ENCODE measurements at regions not wholly inside any gene's neighbourhood (a gene's known extent, or its start where the extent isn't known, plus 50 kb on each side); places are given as distances from the start of the nearest gene placed in this dataset.
"Not testable (repeated sequence)": the region's sequence is repeated elsewhere in the genome, so short reads cannot be mapped to it uniquely, and the experiment has no call there.

DNA sequence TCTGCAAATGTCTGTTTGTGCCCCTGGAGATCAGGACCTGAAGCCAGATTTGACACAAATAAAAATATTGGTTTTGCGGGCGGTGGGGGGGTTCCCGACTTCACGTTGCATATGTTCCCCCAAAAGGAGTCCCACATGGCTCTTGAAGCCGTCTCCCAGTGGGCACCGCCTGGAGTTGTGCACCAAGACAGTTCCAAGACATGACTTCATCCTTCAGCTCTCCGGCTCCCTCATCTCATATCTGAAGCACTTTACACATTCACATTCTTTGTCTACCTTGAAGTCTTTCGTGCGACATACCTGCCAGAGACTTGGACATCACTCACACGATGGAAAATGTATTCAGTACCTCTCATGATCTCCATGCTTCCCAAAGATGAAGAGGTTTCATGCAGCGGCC, 362.8 kb upstream of the FOXK1 start:
- no peak for DNase-seq

DNA sequence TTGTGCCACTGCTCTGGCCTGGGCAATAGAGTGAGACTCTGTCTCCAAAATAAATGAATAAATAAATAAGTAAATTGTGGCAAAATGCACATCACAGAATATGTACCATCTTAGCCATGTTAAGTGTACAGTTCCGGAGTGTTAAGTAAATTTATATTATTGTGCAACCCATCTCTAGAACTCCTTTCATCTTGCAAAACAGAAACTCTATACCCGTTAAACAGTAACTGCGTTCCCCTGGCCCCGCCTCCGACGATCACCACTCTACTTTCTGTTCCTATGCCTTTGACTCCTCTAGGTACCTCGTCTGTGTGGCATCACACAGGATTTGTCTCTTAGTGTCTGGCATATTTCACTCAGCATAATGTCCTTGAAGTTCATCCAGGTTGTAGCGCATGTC, 356.4 kb upstream of the FOXK1 start:
- DNase-seq = no peak

DNA sequence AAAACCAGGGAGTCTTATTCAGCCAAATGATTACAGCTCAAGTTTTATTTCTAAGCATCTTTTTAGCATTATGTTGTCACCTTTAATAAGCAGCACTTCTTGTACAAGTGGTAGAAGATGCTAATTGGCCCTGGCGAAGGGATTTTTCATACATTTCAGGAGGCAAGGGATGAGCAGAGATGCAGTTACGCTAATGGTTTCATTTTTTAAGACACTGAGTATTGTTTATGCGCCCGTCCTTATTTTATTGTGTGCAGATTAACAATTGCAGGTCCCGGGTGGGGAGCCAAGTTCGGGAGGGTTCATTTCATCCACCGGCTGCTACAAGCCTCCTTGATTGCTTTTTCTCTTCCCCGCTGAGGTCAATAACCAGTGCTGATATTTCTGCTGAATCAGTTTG, 350.4 kb upstream of the FOXK1 start:
- no peak for DNase-seq

DNA sequence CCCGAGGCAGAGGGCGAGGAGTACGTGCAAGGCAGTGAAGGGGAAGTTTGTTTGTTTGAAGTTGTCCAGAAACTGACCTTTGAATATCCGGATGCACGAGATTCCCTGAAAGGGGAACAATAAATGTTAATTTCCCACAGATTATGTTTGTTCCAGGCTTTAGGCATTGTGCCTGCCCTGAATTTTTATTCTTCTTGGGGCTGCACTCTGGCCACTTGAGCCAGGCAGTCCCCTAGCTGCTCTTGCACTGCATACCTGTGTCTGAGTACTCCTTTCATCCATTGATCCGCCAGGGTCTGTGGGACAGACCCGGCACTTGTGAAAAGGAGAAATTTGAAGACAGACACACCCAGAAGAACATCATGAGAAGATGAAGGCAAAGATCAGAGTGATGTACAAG, 343.5 kb upstream of the FOXK1 start:
- no peak for DNase-seq

DNA sequence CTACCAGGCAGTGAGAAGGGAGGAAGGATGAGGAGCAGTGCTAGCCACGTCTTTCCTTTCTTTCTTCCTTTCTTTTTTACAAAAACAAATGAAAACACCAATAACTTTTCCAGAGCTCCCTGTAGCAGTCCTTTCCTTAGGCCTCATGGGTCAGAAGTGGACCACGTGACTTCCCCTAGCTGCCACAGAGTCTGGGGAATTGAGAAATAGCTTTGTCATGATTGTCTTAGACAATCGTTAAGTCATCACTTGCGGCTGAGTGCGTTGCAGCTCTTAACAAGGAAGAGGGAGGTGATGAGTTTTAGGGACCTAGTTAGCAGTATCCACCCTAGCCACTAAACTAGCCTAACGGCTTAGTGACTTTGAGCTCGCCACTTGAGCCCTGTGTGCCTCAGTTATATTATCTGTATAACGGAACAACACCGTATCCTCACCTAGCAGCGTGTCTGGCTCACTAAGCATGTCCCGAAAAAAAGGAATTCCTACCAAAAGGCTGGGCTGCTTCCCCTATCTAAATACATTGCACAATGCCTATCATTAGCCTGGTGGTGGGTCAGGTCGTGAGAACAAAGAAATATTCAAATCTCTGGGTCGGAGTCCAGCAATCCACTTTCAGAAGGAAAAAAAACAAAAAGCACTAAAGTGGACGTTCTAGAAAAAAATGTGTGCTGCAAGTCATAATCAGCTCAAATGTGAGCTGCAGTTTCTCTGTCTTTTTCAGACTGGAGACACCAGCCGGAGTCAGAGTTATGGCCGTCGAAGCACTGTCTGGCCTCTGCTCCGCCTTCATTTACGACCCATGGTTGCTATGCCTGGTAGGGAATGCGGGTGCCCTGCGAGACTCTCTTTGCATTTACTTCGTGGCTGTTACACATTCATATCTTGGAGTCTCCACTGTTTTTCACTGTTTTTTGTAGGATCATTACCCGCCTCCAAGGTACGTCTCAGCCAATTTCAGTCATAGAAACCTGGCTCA, 338.5 kb upstream of the FOXK1 start:
- DNase-seq = no peak

DNA sequence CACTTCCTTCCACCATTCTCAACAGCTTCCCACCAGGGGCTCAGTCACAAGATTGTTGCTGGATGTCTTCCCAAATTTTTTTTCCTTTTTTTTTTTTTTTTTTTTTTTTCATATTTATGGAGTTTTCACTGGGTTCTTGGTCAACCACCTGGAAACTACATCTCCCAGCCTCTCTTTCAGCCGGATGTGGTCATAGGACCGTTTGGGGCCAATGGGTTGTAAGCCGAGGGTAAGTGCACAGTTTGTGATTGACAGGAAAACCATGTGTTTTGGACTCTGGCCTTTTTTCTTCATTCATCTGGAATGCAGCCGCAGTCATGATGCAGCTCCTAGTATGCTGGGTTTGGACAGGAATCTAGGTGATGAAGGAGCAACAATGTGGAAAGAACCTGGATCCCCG, 337.1 kb upstream of the FOXK1 start:
- no peak for DNase-seq

DNA sequence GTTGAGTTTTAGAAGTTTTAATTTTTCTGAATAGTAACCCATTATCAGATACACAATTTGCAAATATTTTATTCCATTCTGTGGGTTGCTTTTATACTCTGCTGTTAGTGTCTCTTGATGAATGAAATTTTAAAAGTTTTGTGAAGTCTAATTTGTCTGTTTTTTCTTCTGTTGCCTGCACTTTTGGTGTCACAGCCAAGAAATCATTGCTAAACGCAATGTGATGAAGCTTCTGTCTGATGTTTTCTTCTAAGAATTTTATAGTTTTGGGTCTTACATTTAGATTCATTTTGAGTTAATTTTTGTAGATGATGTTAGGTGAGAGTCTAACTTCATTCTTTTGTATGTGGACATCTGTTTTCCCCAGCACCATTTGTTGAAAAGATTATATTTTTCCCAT, 330.0 kb upstream of the FOXK1 start:
- DNase-seq = no peak

DNA sequence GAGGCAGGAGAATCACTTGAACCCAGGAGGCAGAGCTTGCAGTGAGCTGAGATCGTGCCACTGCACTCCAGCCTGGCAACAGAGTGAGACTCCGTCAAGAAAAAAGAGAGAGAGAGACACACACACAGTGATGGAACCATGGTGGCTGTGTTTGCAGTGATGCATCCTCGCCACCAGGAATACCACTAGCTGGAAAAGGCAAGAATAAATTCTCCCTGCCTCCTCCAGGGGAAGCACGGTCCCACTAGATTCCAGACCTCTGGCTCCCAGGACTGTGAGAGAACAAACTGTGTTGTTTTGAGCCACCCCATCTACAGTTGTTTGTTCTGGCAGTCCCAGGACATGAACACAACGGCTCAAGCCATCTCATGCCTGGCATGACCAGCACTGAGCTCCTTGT, 320.3 kb upstream of the FOXK1 start:
- no peak for DNase-seq

DNA sequence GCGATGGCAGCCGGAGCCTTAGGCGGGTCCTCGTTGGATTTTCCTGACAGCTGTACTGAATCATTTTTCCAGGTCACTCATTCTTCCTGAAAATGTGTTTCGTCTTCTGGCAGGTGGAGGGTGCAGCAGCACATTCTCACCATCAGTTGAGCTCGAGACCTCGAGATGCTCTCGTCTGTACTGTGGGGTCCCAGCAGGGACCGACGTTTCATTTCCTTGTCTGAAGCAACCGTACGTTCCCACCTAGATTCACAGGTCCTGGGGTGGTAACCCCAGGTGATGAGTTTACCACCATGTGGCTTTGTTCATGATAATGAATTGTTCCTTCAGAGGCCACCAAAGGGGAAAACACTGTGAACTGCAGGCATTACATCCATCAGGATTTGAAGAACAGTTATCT, 298.5 kb upstream of the FOXK1 start:
- no peak for DNase-seq

DNA sequence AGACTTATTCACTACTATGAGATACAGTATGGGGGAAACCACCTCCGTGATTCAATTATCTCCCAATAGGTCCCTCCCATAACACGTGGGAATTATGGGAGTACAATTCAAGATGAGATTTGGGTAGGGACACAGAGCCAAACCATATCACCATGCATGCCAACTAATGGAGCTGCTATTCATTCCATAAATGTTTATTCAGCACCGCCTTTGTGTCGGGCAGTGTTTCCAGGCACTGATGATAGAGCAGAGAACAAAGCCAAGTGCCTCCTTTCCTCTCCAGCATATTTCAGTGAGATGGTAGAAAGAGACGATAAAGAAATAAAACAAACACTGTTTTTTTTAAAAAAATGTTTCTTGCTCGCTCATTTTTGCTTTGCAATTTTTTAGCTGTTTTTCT, 295.9 kb upstream of the FOXK1 start:
- DNase-seq = no peak

DNA sequence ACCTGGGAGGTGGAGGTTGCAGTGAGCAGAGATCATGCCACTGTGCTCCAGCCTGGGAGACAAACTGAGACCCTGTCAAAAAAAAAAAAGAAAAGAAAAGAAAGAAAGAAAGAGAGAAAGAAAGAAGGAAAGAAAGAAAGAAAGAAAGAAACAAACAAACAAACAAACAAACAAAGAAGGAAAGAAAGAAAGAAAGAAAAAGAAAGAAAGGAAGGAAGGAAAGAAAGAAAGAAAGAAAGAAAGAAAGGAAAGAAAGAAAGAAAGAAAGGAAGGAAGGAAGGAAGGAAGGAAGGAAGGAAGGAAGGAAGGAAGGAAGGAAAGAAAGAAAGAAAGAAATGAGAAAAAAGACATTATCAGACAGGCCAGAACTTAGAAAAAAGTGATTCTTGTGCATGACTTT, 291.0 kb upstream of the FOXK1 start:
- not testable (repeated sequence) for DNase-seq

DNA sequence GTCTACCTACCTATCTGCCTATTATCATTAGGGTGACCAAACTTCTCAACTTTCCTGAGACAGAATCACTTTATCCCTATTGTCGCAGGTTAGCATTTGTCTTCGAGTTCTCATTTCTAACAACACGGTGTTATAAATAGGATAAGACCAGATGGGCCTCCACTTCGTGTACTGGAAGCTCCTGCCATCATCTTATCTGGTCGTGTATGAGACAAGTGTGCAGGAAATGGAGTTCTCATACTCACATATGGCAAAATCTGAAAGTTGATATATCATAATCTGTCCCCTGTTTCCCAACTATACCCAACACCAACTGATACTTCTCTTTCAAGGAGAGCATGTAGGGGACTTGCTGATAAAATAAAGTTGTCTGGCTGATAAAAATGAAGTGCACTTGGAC, 287.4 kb upstream of the FOXK1 start:
- DNase-seq = no peak

DNA sequence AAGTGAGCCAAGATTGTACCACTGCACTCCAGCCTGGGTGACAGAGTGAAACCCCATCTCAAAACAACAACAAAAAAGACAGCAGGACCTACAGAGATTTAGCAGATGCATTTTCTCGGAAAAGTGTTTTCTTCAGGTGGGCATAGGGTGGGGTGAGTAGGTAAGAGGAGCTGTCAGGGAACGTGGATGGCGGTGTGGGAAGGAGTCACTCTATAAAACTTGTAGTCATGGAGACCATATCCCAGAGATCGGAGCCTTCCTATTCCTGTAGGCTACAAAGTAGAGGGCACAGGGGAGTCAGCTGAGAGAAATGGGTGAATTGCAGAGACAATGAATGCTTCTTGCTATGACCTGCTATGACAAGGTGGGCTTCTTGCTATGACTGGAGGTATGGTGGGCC, 283.0 kb upstream of the FOXK1 start:
- DNase-seq = no peak

DNA sequence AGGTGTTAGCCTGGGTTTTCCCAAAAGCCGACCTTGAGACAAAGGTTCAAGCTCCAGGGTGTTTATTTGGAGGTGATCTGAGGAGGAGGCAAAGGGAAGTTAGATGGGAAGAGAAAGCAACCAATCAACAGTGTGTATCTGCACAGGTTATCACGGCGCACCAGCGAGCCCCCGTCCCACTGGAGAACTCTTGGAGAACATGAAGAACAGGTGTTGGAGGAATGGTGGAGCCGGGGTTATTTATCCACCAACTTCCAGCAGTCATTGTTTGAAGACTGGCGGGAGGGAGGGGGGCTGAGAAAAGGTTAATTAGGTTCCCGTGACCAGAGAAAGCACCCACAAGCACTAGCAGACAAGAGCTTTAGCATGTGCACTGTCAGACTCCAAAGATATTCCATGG, 282.5 kb upstream of the FOXK1 start:
- DNase-seq = no peak

DNA sequence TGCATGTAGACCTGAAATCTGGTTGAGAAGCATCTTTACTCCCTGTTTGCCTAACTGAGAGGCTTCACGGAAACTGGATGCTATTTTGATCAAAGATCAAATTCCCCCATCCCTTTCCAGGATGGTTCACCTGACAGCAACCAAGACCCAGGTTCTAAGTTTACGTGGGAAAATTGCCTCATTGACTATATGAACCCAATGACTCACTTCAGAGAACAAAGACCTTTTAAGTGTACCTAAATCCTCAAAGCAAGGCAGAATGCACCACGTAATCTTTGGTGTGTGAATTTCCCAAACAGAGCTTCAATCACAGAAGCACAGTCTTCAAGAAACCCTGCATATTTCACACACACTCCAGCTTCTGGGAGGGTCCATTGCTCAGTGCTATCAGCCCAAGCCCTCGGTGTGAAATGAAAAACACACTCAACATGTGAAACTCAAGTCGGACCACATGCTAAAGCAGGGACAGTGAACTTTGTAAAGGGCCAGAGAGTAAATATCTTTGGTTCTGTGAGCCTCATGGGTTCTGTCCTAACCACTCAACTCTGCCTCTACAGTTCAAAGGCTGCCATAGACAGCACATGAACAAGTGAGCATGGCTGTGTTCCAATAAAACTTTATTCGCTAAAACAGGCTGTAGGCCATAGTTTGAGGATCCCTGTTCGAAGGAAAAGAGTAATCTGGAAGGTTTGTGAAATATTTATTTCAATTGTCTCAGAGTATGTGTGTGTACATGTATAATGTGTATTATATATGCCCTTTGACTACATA, 275.6 kb upstream of the FOXK1 start:
- DNase-seq = no peak

DNA sequence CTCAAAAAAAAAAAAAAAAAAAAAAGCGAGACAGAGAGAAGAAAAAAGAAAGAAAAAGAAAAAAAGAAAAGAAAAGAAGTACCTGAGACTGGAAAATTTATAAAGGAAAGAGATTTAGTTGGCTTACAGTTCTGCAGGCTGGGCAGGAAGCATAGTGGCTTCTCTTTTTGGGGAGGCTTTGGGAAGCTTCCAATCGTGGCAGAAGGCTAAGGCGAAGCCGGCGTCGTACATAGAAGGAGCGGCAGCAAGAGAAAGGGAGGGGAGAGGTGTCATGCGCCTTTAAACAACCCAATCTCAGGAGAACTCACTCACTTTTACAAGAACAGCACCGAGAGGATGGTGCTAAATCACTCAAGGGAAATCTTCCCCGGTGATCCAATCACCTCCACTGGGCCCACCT, 272.1 kb upstream of the FOXK1 start:
- DNase-seq = no peak

DNA sequence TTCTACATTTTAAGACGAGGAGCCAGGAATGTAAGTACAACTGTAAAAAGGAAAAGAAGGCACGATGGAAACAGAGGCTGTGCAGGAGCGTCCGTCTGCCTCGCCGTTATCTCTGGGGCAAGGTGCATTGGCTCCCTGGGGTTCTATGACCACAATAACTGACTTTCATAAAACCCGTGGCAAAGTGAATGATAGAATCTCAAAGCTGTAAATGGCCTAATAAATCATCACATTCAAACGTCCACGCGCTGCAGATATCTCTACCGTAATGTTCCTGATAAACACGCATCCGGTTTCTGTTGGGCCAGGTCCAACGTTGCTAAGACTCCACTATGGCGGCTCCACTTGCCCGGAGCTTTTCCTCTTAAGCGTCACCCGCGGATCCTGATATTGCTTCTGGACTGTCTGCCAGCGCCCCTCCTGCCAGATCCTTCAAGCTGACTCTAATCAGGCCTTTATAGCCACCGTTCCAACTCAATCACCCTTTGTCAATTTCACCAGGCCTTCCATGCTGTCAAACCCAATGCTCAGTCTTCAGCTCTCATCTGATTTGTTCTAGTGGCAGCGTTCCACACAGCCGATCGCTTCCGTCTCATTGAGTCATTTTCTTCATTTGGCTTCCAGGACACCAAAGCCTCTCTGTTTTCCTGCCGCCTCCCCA, 265.6 kb upstream of the FOXK1 start:
- DNase-seq = no peak

DNA sequence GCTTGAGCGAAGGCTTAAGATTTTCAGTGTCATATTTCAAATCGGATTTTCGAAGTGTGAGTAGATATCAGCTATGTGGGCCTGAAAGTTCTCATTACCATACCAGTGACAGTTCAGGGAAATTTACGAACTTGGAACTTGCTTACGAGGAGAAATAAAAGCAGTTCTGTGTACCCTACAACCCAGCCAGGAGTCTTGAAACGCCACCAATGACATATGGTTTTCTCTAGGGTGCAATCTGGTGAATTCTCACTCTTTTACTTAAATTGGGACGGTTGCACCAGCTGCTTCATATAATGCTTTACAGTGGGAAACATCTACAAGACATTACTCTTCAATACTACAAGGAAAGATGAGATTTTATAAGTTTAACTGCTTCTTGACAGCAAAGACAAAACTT, 253.6 kb upstream of the FOXK1 start:
- DNase-seq = no peak

DNA sequence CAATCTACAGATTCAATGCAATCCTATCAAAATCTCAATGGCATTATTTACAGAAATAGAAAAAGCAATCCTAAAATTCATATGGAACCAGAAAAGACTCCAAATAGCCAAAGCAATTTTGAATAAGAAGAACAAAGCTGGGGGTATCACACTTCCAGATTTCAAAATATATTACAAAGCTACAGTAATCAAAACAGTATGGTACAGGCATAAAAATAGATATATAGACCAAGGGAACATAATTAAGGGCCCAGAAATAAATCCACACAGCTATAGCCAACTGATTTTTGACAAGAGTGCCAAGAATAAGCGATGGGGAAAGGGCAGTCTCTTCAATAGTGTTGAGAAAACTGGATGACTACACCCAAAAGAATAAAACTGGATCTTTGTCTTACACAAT, 251.9 kb upstream of the FOXK1 start:
- no peak for DNase-seq

DNA sequence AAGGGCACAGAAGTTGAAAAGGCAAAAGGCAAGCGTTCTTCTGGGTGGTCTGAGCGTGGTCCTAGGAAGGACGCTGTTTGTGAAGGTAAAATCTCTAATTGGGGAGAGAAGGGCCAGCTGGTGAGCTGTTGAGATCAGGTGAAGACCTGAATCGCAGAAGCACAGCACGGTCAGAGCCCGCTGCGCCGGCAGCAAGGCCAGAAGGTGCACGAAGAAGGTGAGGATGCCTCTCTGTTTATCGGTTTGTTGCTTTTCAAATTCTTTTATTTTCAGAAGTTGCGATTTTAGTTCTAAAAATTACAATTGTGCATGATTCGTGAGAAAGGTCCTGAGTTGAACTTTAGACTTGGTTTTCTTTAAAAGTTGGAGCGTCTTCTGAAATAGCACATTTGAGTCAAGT, 247.8 kb upstream of the FOXK1 start:
- DNase-seq = no peak

DNA sequence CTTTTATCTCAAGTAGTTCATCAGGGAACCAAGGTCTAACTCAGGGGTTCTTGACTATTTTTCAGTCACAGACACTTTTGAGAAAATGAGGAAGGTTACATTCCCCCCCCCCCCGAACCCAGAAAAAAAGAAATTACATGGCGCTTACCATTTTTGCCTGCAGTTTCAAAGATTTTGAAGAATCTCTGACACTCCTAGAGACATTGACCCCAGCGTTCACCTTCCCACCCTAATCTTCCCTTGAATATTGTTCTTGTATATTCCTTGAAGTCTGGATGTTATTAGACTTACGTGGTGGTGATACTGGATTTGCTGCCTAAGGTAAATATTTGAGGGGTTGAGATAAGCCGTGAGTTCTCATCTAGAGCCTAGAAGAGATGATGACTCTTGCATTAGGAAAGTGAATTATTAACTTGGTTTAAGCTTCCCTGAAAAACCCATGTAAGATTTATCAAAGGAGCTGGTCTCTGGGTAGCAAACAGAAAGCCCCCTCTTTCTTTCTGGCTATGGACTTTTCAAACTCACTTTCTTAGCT, 245.7 kb upstream of the FOXK1 start:
- no peak for DNase-seq

DNA sequence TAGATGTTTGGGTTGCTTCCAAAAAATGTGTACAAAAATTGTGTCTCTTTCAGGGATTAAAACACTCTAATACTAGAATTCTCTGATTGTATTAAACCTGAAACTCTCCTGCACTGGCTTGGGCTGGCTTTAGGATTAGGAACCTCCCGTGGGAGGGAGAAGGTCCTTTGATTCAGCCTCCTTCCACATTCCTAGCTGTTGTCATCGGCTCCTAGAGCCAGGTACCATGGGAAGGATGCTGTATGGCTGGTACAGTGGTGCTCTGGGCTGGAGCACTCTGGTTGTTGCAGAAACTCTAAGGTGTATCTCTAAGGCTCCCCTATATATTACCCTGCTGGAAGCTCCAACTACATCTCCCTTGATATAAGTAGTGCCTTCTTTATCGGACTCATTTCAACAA, 245.2 kb upstream of the FOXK1 start:
- DNase-seq = no peak

DNA sequence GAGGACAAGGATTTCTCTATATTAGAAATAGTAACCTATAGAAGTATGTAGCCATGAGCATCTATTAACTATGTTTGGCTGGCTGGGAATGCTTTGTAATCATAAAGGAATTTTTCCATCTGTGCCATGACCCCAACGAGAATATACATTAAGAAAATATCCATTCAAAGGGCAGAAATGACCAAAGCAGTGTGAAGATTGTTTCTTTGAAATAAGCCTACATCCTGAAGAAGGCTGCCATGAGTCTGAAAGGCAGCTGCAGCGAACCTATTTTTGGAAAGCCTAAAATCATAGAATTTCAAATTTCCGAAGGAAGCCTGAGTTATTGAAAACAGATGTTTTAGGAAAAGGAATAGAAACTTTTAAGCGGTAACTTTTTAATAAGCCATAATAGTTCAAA, 244.2 kb upstream of the FOXK1 start:
- no peak for DNase-seq

Data from CD4-positive, alpha-beta T cell treated with Interleukin-6 for 4 hours (primary cell).